Cardiac muscle cell (in vitro differentiated cells and primary cell): ENCODE measurements at regions not wholly inside any gene's neighbourhood (a gene's known extent, or its start where the extent isn't known, plus 50 kb on each side); places are given as distances from the start of the nearest gene placed in this dataset.
A peak's percentile ranks its signal among the peaks of the same experiment; 100 is the strongest.

Source experiments
- DNase-seq, 2 donors: peaks; one replicate each; pipeline versions ENCODE4 v3.0.0 to v3.0.0-alpha.2; 2010 to 2017; ENCODE audit warnings: low read depth in 1 of 2, low spot score in 1 of 2
- H3K27ac ChIP-seq: fragments of 200-600 bp; sonication (generic); 2 replicates; pipeline ENCODE4 v1.5.1; 2016
- H3K27me3 ChIP-seq: fragments of 200-600 bp; sonication (generic); 2 replicates; pipeline ENCODE4 v1.6.0; 2016; ENCODE audit warnings: control low read depth
- H3K36me3 ChIP-seq: fragments of 200-600 bp; sonication (generic); 2 replicates; pipeline ENCODE4 v1.5.1; 2016; ENCODE audit warnings: control low read depth
- H3K4me1 ChIP-seq: fragments of 200-600 bp; sonication (generic); 2 replicates; pipeline ENCODE4 v1.8.1; 2017; ENCODE audit warnings: low read depth, mild to moderate bottlenecking, mixed run types
- H3K4me3 ChIP-seq: fragments of 200-600 bp; sonication (generic); 2 replicates; pipeline ENCODE4 v1.5.1; 2016; ENCODE audit warnings: mild to moderate bottlenecking
- H3K9me3 ChIP-seq: fragments of 200-600 bp; sonication (generic); 2 replicates; pipeline ENCODE4 v1.5.1; 2017; ENCODE audit warnings: low read depth, mild to moderate bottlenecking, control low read depth
- TF ChIP-seq, protein P1 (sequence below): IDR thresholded peaks from 2 replicates; pipeline ENCODE4 v1.5.1; 2012; ENCODE audit warnings: low read depth, mild to moderate bottlenecking, low read length

DNA sequence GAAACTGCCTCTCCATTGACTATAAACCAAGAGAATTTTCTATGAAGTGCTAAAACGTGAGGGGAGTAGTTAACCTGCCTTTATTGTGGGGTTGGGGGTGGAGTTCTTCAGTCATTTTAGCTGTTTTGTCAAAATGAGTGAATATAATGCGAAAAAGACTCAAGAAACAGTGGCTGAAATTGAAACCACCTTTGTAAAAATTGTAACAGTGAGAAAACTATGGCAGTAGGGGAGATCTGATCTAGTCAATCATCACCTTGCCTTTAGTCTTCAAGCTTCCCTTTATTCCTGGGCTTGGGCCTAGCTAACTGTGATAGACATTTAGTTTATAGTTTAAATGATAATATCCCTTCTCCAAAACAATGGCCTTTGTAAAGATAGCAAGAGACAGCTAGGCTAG lies 1927.3 kb downstream of the STIM2 start:
- no peak overlapping the region for H3K27ac ChIP-seq
- H3K9me3 ChIP-seq, result no peaks in the 10 kb centered on the region
- H3K4me3 ChIP-seq, result no peak overlapping the region
- H3K4me1 ChIP-seq, result no peaks in the 10 kb centered on the region
- H3K27me3 ChIP-seq, result no peaks in the 10 kb centered on the region
- no peaks in the 10 kb centered on the region for H3K36me3 ChIP-seq
- no peak for DNase-seq
- TF ChIP-seq, protein P1, sequence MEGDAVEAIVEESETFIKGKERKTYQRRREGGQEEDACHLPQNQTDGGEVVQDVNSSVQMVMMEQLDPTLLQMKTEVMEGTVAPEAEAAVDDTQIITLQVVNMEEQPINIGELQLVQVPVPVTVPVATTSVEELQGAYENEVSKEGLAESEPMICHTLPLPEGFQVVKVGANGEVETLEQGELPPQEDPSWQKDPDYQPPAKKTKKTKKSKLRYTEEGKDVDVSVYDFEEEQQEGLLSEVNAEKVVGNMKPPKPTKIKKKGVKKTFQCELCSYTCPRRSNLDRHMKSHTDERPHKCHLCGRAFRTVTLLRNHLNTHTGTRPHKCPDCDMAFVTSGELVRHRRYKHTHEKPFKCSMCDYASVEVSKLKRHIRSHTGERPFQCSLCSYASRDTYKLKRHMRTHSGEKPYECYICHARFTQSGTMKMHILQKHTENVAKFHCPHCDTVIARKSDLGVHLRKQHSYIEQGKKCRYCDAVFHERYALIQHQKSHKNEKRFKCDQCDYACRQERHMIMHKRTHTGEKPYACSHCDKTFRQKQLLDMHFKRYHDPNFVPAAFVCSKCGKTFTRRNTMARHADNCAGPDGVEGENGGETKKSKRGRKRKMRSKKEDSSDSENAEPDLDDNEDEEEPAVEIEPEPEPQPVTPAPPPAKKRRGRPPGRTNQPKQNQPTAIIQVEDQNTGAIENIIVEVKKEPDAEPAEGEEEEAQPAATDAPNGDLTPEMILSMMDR, result no peak

DNA sequence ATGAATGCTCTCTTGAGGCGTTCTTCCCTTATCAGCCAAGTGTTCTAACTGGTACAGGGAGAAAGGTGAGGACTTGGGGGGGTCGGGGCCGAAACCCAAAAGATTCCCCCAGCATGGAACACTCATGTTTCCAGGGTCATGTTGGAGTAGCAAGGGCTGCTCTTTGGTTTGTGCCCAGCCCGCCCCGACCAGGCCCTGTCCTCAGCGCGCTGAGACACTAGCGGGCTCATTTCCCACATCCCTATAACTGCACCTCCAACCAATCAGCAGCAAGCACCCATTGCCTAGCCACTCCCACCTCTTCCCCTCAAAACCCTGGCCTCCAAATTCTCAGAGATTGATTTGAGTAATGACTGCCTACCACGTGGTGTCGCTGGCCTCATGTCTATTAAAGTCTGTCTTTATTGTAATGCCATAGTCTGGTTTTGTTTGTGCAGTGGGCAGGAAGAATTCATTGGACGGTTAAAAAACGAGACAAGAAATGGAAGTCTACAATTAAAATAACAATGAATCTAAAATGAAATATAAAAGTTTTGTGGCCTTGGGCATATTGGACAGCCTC lies 1928.4 kb downstream of the STIM2 start:
- Histone ChIP-seq H3K27ac (no peak overlapping the region), H3K9me3 (no peaks in the 10 kb centered on the region), H3K4me3 (no peak overlapping the region), H3K36me3 (no peaks in the 10 kb centered on the region), H3K4me1 (no peaks in the 10 kb centered on the region), H3K27me3 (no peaks in the 10 kb centered on the region)
- TF ChIP-seq, protein P1, result no peak
- no peak for DNase-seq

DNA sequence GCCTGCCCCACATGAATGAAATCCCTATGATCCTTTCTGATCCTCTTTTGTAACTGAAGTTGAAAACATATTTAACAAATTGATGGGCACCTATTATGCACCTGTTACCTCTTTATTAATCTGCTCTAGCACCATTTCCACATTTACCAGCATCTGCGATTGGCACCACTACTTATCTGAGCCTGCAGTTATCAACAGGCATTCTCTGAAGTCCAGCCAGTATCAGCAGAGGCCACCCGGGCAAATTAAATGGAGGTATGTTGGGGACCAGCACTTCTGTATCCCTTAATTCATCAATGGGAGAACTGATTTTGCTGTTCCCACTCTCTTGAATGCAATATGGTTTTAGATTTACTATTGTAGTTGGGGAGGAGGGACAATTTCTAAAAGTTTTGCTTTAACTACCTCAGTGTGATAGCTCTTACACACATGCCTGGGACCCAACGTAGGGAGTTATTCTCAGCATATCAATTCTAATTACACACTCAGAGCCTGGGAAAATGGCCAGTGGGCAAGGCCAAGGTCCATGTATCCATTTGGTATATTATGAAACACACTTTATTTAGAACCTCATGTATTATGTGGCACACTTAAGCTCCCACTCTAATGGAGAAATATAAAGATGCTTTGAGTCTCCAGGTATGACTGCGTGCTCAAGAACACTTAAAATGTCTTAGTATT lies 1927.1 kb upstream of the PCDH7 start:
- DNase-seq, result no peak
- H3K27ac ChIP-seq, result no peak overlapping the region
- TF ChIP-seq, protein P1, result no peak
- H3K27me3 ChIP-seq, result no peaks in the 10 kb centered on the region
- no peaks in the 10 kb centered on the region for H3K9me3 ChIP-seq
- no peaks in the 10 kb centered on the region for H3K4me1 ChIP-seq
- H3K4me3 ChIP-seq, result no peak overlapping the region
- no peaks in the 10 kb centered on the region for H3K36me3 ChIP-seq

DNA sequence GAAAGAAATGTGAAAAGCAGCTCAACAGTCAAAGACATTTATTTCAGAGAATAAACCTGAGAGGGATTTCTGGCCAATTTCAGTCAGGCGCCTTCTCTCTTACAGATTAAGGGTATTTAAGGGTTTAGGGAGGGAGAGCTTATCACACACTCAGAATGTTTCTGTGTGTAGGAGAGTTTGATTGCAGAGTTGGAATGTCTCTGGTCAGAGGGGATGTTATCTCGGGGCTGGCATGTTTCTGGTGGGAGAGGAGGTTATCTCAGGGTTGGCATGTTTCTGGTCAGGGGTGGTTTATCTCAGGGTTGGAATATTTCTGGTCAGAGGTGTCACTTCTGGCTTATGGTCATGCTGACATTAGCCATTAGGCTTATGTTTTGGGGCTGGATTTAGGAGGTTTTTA lies 1920.5 kb upstream of the PCDH7 start:
- H3K9me3 ChIP-seq, result no peaks in the 10 kb centered on the region
- no peaks in the 10 kb centered on the region for H3K36me3 ChIP-seq
- TF ChIP-seq, protein P1, result no peak
- no peaks in the 10 kb centered on the region for H3K27me3 ChIP-seq
- no peak overlapping the region for H3K4me3 ChIP-seq
- DNase-seq, result peak; percentile 42 to 49
- H3K4me1 ChIP-seq, result peaks cover 5% of the 10 kb centered on the region
- H3K27ac ChIP-seq, result peak overlapping the region; percentile 88

DNA sequence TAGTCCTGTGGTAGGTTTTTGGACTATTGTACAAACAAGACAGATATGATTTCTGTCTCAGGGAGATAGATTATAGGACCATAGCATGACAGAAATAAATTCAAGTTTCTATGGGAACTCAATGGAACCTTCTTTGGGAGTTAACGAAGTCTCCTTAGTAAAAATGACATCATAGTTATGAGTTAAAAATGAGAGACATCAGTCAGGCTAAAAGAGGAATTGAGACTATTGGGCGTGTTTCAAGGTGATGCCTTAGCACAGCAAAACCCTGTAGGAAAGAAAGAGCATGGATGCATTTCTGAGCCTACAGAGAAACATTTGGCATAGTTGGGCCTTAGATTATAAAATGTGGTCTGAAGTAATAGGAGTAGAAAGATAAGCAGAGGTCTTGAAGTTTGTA lies 1909.1 kb upstream of the PCDH7 start:
- H3K4me1 ChIP-seq, result no peaks in the 10 kb centered on the region
- no peak overlapping the region for H3K4me3 ChIP-seq
- TF ChIP-seq, protein P1, result no peak
- H3K27me3 ChIP-seq, result no peaks in the 10 kb centered on the region
- H3K27ac ChIP-seq, result no peak overlapping the region
- H3K9me3 ChIP-seq, result no peaks in the 10 kb centered on the region
- no peaks in the 10 kb centered on the region for H3K36me3 ChIP-seq
- DNase-seq, result no peak
